ENCODE measurements at regions not wholly inside any gene's neighbourhood (a gene's known extent, or its start where the extent isn't known, plus 50 kb on each side); places are given as distances from the start of the nearest gene placed in this dataset.

- H3K27ac ChIP-seq: no peak overlapping the region
Observed at GRCh38 chr7:50166997-50167965, 74.2 kb upstream of the ZPBP start.

GRCh38 chr7:50164559-50165170 lies 71.6 kb upstream of the ZPBP start:
- no peak overlapping the region for H3K27ac ChIP-seq
- H3K4me2 ChIP-seq: no peak overlapping the region
- Mint-ChIP-seq H3K36me3 (no peaks in the 10 kb centered on the region), H3K9me3 (peaks cover 2% of the 10 kb centered on the region), H3K4me3 (no peak overlapping the region), H3K27me3 (ENCODE audit: insufficient read depth, low read depth) (peaks cover 2% of the 10 kb centered on the region), H3K27ac (no peak overlapping the region), H3K4me1 (no peaks in the 10 kb centered on the region)
- no peak for DNase-seq (ENCODE audit: low spot score)
- H3K27me3 ChIP-seq: no peaks in the 10 kb centered on the region
- H3K79me2 ChIP-seq (ENCODE audit: low read depth): no peaks in the 10 kb centered on the region
- H4K20me1 ChIP-seq (ENCODE audit: low read depth): no peaks in the 10 kb centered on the region
- no peak overlapping the region for H3K4me3 ChIP-seq
- H3K9ac ChIP-seq: no peak overlapping the region
- H3K36me3 ChIP-seq: no peaks in the 10 kb centered on the region
- no peaks in the 10 kb centered on the region for H3F3A ChIP-seq (ENCODE audit: low read depth)
- no peaks in the 10 kb centered on the region for H3K4me1 ChIP-seq
- no peak overlapping the region for H2AFZ ChIP-seq (replicated peaks)
- no peak for TF ChIP-seq EZH2phosphoT487 (IDR thresholded peaks at IDR 0.05)
- TF ChIP-seq EZH2 (IDR thresholded peaks at IDR 0.05): no peak
- TF ChIP-seq CTCF (IDR thresholded peaks at IDR 0.05): no peak
- H3K9me3 ChIP-seq (ENCODE audit: low read depth): no peaks in the 10 kb centered on the region

More at GRCh38 chr7:50166997-50167965, 74.2 kb upstream of the ZPBP start:
- Histone ChIP-seq H3K4me1 (no peaks in the 10 kb centered on the region), H2AFZ (replicated peaks) (no peak overlapping the region), H3K4me2 (no peak overlapping the region), H3F3A (ENCODE audit: low read depth) (no peaks in the 10 kb centered on the region), H3K36me3 (no peaks in the 10 kb centered on the region), H3K27me3 (no peaks in the 10 kb centered on the region), H3K4me3 (no peak overlapping the region), H3K79me2 (ENCODE audit: low read depth) (no peaks in the 10 kb centered on the region), H3K9ac (no peak overlapping the region), H3K9me3 (ENCODE audit: low read depth) (no peaks in the 10 kb centered on the region), H4K20me1 (ENCODE audit: low read depth) (no peaks in the 10 kb centered on the region)
- no peaks in the 10 kb centered on the region for H3K36me3 Mint-ChIP-seq
- no peak overlapping the region for H3K27ac Mint-ChIP-seq
- no peaks in the 10 kb centered on the region for H3K4me1 Mint-ChIP-seq
- DNase-seq (ENCODE audit: low spot score): no peak
- H3K9me3 Mint-ChIP-seq: peaks cover 2% of the 10 kb centered on the region
- H3K27me3 Mint-ChIP-seq (ENCODE audit: insufficient read depth, low read depth): peaks cover 2% of the 10 kb centered on the region
- TF ChIP-seq CTCF (IDR thresholded peaks at IDR 0.05): no peak
- H3K4me3 Mint-ChIP-seq: no peak overlapping the region

GRCh38 chr7:50160206-50160605 lies 67.2 kb upstream of the ZPBP start:
- H3K4me1 Mint-ChIP-seq: no peaks in the 10 kb centered on the region
- H3K36me3 ChIP-seq: no peaks in the 10 kb centered on the region
- TF ChIP-seq CTCF (IDR thresholded peaks at IDR 0.05) (no peak), EZH2 (IDR thresholded peaks at IDR 0.05) (no peak), EZH2phosphoT487 (IDR thresholded peaks at IDR 0.05) (no peak)
- H3K27ac Mint-ChIP-seq: no peak overlapping the region
- no peak overlapping the region for H3K4me3 Mint-ChIP-seq
- no peak overlapping the region for H3K9ac ChIP-seq
- H3K36me3 Mint-ChIP-seq: no peaks in the 10 kb centered on the region
- H3K4me2 ChIP-seq: no peak overlapping the region
- H3K9me3 Mint-ChIP-seq: no peaks in the 10 kb centered on the region
- DNase-seq (ENCODE audit: low spot score): no peak
- H3K27ac ChIP-seq: no peak overlapping the region
- peaks cover 2% of the 10 kb centered on the region for H3K27me3 Mint-ChIP-seq (ENCODE audit: insufficient read depth, low read depth)
- no peak overlapping the region for H2AFZ ChIP-seq (replicated peaks)
- no peak overlapping the region for H3K4me3 ChIP-seq
- H3F3A ChIP-seq (ENCODE audit: low read depth): no peaks in the 10 kb centered on the region
- H4K20me1 ChIP-seq (ENCODE audit: low read depth): no peaks in the 10 kb centered on the region
- no peaks in the 10 kb centered on the region for H3K79me2 ChIP-seq (ENCODE audit: low read depth)
- H3K9me3 ChIP-seq (ENCODE audit: low read depth): no peaks in the 10 kb centered on the region
- H3K27me3 ChIP-seq: no peaks in the 10 kb centered on the region
- no peaks in the 10 kb centered on the region for H3K4me1 ChIP-seq
